ENCODE measurements at regions not wholly inside any gene's neighbourhood (a gene's known extent, or its start where the extent isn't known, plus 50 kb on each side); places are given as distances from the start of the nearest gene placed in this dataset.
A peak's percentile ranks its signal among the peaks of the same experiment; 100 is the strongest.

- peak in 1 of 2 donors; percentile 57 for DNase-seq (ENCODE audit: low spot score in 2 of 2)
- no peaks in the 10 kb centered on the region for H3K9me3 ChIP-seq
- no peaks in the 10 kb centered on the region for H3K27me3 ChIP-seq
- no peaks in the 10 kb centered on the region for H3K36me3 ChIP-seq
- H3K4me3 ChIP-seq, result no peak overlapping the region
- intact Hi-C loops (cut with DNase I), result no loop called here
- no peaks in the 10 kb centered on the region for H3K4me1 ChIP-seq
- no peak overlapping the region for H3K27ac ChIP-seq
- no peak for TF ChIP-seq CTCF (IDR thresholded peaks at IDR 0.05)
These were observed 799.6 kb upstream of the DIAPH2 start for GRCh38 chrX:95885074-95885473.

- TF ChIP-seq CTCF (IDR thresholded peaks at IDR 0.05), result no peak
- DNase-seq (ENCODE audit: low spot score in 2 of 2), result no peak
- no peaks in the 10 kb centered on the region for H3K9me3 ChIP-seq
- H3K4me3 ChIP-seq, result no peak overlapping the region
- H3K27me3 ChIP-seq, result no peaks in the 10 kb centered on the region
- no peak overlapping the region for H3K27ac ChIP-seq
- H3K36me3 ChIP-seq, result no peaks in the 10 kb centered on the region
- intact Hi-C loops (cut with DNase I), result no loop called here
- H3K4me1 ChIP-seq, result no peaks in the 10 kb centered on the region
These were observed 795.4 kb upstream of the DIAPH2 start for GRCh38 chrX:95889279-95889678.

- H3K4me1 ChIP-seq, result no peaks in the 10 kb centered on the region
- H3K9me3 ChIP-seq, result no peaks in the 10 kb centered on the region
- no peak for TF ChIP-seq CTCF (IDR thresholded peaks at IDR 0.05)
- H3K27ac ChIP-seq, result no peak overlapping the region
- no peak overlapping the region for H3K4me3 ChIP-seq
- no peaks in the 10 kb centered on the region for H3K27me3 ChIP-seq
- no peaks in the 10 kb centered on the region for H3K36me3 ChIP-seq
- no peak for DNase-seq (ENCODE audit: low spot score in 2 of 2)
- intact Hi-C loops (cut with DNase I), result no loop called here
These were observed 791.0 kb upstream of the DIAPH2 start for GRCh38 chrX:95893636-95894035.

GRCh38 chrX:95903490-95903889 lies 781.2 kb upstream of the DIAPH2 start:
- no peak for TF ChIP-seq CTCF (IDR thresholded peaks at IDR 0.05)
- Histone ChIP-seq H3K4me3 (no peak overlapping the region), H3K27me3 (no peaks in the 10 kb centered on the region), H3K36me3 (no peaks in the 10 kb centered on the region), H3K9me3 (no peaks in the 10 kb centered on the region), H3K4me1 (no peaks in the 10 kb centered on the region), H3K27ac (no peak overlapping the region)
- DNase-seq (ENCODE audit: low spot score in 2 of 2), result no peak
- intact Hi-C loops (cut with DNase I), result no loop called here

GRCh38 chrX:95903975-95904374 lies 780.7 kb upstream of the DIAPH2 start:
- Histone ChIP-seq H3K36me3 (no peaks in the 10 kb centered on the region), H3K27me3 (no peaks in the 10 kb centered on the region), H3K9me3 (no peaks in the 10 kb centered on the region), H3K4me1 (no peaks in the 10 kb centered on the region), H3K27ac (no peak overlapping the region), H3K4me3 (no peak overlapping the region)
- DNase-seq (ENCODE audit: low spot score in 2 of 2), result no peak
- no peak for TF ChIP-seq CTCF (IDR thresholded peaks at IDR 0.05)
- intact Hi-C loops (cut with DNase I), result no loop called here

- Histone ChIP-seq H3K36me3 (no peaks in the 10 kb centered on the region), H3K9me3 (no peaks in the 10 kb centered on the region), H3K4me1 (no peaks in the 10 kb centered on the region), H3K27me3 (no peaks in the 10 kb centered on the region), H3K27ac (no peak overlapping the region), H3K4me3 (no peak overlapping the region)
- no peak for TF ChIP-seq CTCF (IDR thresholded peaks at IDR 0.05)
- intact Hi-C loops (cut with DNase I), result no loop called here
- DNase-seq (ENCODE audit: low spot score in 2 of 2), result no peak
These were observed 777.6 kb upstream of the DIAPH2 start for GRCh38 chrX:95907081-95907480.
